Left lung (tissue), 4 donors: ENCODE measurements at regions not wholly inside any gene's neighbourhood (a gene's known extent, or its start where the extent isn't known, plus 50 kb on each side); places are given as distances from the start of the nearest gene placed in this dataset.
A peak's percentile ranks its signal among the peaks of the same experiment; 100 is the strongest.

Experiments used
- ATAC-seq: fragments of 200-7000 bp; cut with Tn5 transposase; one replicate; pipeline ENCODE4 v1.9.1; 2020; ENCODE audit warnings: moderate library complexity
- DNase-seq, 4 donors: peaks; one replicate each; pipeline ENCODE4 v3.0.0-alpha.2; 2013 to 2020
- H3K27ac ChIP-seq, 2 donors: fragments of 200-600 bp; sonication (generic) in 1 of 2; one replicate each; pipeline versions ENCODE4 v1.5.0 to v1.8.0; 2020 to 2021
- H3K27me3 ChIP-seq, 2 donors: fragments of 200-600 bp; sonication (generic) in 1 of 2; one replicate each; pipeline versions ENCODE4 v1.5.0 to v1.8.0; 2020 to 2021
- H3K36me3 ChIP-seq, 2 donors: fragments of 200-600 bp; sonication (generic) in 1 of 2; one replicate each; pipeline versions ENCODE4 v1.5.0 to v1.8.0; 2020 to 2021
- H3K4me1 ChIP-seq, 2 donors: fragments of 200-600 bp; one replicate each; pipeline ENCODE4 v1.8.0; 2021
- H3K4me3 ChIP-seq, 2 donors: fragments of 200-600 bp; sonication (generic) in 1 of 2; one replicate each; pipeline versions ENCODE4 v1.5.0 to v1.8.0; 2020 to 2021; ENCODE audit warnings: mild to moderate bottlenecking in 1 of 2
- H3K9me3 ChIP-seq, 2 donors: fragments of 200-600 bp; sonication (generic) in 1 of 2; one replicate each; pipeline versions ENCODE4 v1.5.0 to v1.8.0; 2020 to 2021
- intact Hi-C, 2 donors: fragments of 100-400 bp; cut with DNase I; formaldehyde crosslinking; loops; one replicate each; pipeline versions ENCODE4 v1.11.2 to v1.14.2; 2022
- TF ChIP-seq, protein P1 (sequence below), 2 donors: fragments of 200-600 bp; sonication (generic) in 1 of 2; IDR thresholded peaks; one replicate each; pipeline versions ENCODE4 v1.5.0 to v1.8.0; 2021; ENCODE audit warnings: antibody characterized with exemption in 2 of 2
- donor health status: DM: no; HTN: yes; CAD: no.
- donor health status: DM: no; HTN: no; CAD: no.

DNA sequence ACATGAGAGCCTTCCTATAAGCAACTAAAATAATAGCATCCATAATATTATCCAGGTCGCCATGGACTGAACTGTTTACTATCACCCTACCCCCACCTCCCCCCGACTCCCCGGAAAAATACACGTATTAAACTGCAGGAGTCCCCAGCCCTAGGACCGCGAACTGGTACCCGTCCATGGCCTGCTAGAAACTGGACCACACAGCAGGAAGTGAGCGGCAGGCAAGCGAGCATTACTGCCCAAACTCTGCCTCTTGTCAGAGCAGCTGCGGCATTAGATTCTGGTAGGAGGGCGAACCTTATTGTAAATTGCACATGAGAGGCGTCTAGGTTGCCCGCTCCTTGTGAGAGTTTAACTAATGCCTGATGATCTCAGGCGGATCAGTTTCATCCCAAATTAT lies 405.8 kb upstream of the ADGRL3 start:
- Histone ChIP-seq H3K4me1 (no peaks in the 10 kb centered on the region), H3K36me3 (no peaks in the 10 kb centered on the region), H3K27me3 (no peaks in the 10 kb centered on the region), H3K4me3 (no peak overlapping the region), H3K9me3 (no peaks in the 10 kb centered on the region), H3K27ac (no peak overlapping the region)
- TF ChIP-seq, protein P1, sequence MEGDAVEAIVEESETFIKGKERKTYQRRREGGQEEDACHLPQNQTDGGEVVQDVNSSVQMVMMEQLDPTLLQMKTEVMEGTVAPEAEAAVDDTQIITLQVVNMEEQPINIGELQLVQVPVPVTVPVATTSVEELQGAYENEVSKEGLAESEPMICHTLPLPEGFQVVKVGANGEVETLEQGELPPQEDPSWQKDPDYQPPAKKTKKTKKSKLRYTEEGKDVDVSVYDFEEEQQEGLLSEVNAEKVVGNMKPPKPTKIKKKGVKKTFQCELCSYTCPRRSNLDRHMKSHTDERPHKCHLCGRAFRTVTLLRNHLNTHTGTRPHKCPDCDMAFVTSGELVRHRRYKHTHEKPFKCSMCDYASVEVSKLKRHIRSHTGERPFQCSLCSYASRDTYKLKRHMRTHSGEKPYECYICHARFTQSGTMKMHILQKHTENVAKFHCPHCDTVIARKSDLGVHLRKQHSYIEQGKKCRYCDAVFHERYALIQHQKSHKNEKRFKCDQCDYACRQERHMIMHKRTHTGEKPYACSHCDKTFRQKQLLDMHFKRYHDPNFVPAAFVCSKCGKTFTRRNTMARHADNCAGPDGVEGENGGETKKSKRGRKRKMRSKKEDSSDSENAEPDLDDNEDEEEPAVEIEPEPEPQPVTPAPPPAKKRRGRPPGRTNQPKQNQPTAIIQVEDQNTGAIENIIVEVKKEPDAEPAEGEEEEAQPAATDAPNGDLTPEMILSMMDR (IDR thresholded peaks at IDR 0.05): no peak
- no peak for ATAC-seq
- peak in 1 of 4 donors; percentile 47 for DNase-seq
- intact Hi-C loops: no loop called here

- TF ChIP-seq, protein P1 (IDR thresholded peaks at IDR 0.05): no peak
- H3K9me3 ChIP-seq: no peaks in the 10 kb centered on the region
- intact Hi-C loops: no loop called here
- no peak overlapping the region for H3K4me3 ChIP-seq
- H3K27me3 ChIP-seq: no peaks in the 10 kb centered on the region
- no peak overlapping the region for H3K27ac ChIP-seq
- H3K36me3 ChIP-seq: no peaks in the 10 kb centered on the region
- H3K4me1 ChIP-seq: no peaks in the 10 kb centered on the region
- no peak for DNase-seq
- no peak for ATAC-seq
Observed at GRCh38 chr4:60799214-60799613, 400.9 kb upstream of the ADGRL3 start.

DNA sequence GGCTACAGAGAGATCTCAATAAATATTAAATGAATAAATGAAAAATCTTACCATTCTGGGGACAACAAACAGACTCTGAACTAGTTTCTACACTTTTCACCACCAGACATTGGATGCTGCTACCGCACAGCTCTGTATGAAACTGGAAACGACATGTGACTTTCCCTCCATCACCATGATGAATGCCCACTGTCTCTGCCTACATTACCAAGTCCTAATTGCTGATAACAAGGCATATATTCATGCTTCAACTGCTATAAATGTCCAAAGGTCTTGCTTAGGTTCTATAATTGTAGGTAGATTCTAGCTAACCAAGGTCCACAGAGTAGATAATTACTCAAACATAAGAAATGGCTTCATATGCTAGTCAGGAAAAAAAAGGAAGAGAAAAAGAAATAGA lies 399.4 kb upstream of the ADGRL3 start:
- no peaks in the 10 kb centered on the region for H3K36me3 ChIP-seq
- DNase-seq: no peak
- no peak overlapping the region for H3K27ac ChIP-seq

DNA sequence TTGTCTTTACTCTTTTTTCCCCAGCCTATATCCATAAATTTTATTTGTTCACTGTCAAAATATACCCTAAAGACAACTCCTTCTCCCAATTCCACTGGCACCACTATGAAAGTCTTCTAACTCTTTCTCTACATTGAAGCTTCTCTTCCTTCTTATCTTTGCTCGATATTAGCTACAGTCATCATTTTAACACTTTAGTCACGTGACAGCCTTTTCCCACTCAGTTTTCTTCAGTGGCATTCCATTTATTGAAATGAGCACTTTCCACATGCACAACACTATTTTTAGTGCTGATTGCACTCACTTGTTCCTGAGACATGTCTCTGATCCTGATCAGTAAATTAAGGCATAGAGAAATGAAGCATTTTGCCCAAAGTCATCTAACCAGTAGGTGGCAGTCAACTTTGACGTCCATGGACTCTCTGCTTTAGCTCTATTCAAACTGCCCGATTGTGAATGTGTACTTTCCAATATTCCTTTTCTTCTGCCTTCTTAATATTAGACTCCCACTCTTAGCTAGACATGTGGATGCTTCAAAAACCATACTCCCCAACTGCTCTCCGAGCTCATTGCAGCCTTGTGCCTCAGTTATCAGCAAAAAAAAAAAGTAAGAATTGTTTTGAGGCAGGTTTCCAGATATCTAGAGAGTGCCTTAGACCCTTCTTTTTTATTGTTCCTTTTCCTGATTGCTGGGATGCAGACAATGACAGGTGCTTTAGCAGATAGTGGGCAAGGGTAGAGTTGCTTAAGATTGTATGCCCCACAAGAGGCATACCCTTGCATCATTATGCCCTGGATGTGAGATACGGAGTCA lies 394.4 kb upstream of the ADGRL3 start:
- Histone ChIP-seq H3K9me3 (no peaks in the 10 kb centered on the region), H3K27me3 (no peaks in the 10 kb centered on the region), H3K36me3 (no peaks in the 10 kb centered on the region), H3K27ac (no peak overlapping the region), H3K4me1 (no peaks in the 10 kb centered on the region), H3K4me3 (no peak overlapping the region)
- ATAC-seq (peak; percentile 82), DNase-seq (peak in 2 of 4 donors; percentile 7 to 32)
- TF ChIP-seq, protein P1 (IDR thresholded peaks at IDR 0.05): peak; percentile 29 to 46
- intact Hi-C loops: no loop called here

More for the DNA sequence above, 399.4 kb upstream of the ADGRL3 start:
- Histone ChIP-seq H3K4me1 (no peaks in the 10 kb centered on the region), H3K9me3 (no peaks in the 10 kb centered on the region), H3K27me3 (no peaks in the 10 kb centered on the region), H3K4me3 (no peak overlapping the region)
- TF ChIP-seq, protein P1 (IDR thresholded peaks at IDR 0.05): no peak
- intact Hi-C loops: no loop called here
- no peak for ATAC-seq

- Histone ChIP-seq H3K36me3 (no peaks in the 10 kb centered on the region), H3K4me3 (no peak overlapping the region), H3K9me3 (no peaks in the 10 kb centered on the region), H3K27ac (no peak overlapping the region), H3K4me1 (no peaks in the 10 kb centered on the region), H3K27me3 (no peaks in the 10 kb centered on the region)
- ATAC-seq (no peak), DNase-seq (no peak)
- intact Hi-C loops: no loop called here
- TF ChIP-seq, protein P1 (IDR thresholded peaks at IDR 0.05): no peak
Observed at GRCh38 chr4:60808726-60809485, 391.2 kb upstream of the ADGRL3 start.
